Spleen (tissue), 7 donors: ENCODE measurements at regions not wholly inside any gene's neighbourhood (a gene's known extent, or its start where the extent isn't known, plus 50 kb on each side); places are given as distances from the start of the nearest gene placed in this dataset.

Experiments used
- POLR2A ChIP-seq, 3 donors: fragments of 450-650 bp; IDR thresholded peaks; one replicate each; pipeline ENCODE4 v1.5.1; 2017; ENCODE audit warnings: antibody characterized with exemption in 3 of 3, mild to moderate bottlenecking in 1 of 3
- POLR2AphosphoS5 ChIP-seq, 3 donors: sonication (generic); formaldehyde crosslinking; IDR thresholded peaks; one replicate each; pipeline ENCODE4 v1.5.1; 2017; ENCODE audit warnings: antibody characterized with exemption in 3 of 3
- TF ChIP-seq, protein P1 (sequence below), 11 experiments: fragments of 200-600 bp in 7 of 11; fragments of 450-650 bp in 4 of 11; sonication (generic) in 4 of 11; IDR thresholded peaks in 8 of 11; conservative IDR thresholded peaks in 3 of 11; 1 replicate in 7 of 11; 2 replicates in 4 of 11; pipeline versions ENCODE4 v1.4.0 to v1.8.0; 2016 to 2021; ENCODE audit warnings: antibody characterized with exemption in 11 of 11, inconsistent platforms in 4 of 11, mild to moderate bottlenecking in 1 of 11
- donor health status: DM: no; HTN: no; CAD: no; lungs with moderate emphysema.
- donor health status: DM: no; HTN: no; CAD: no.
- donor health status: DM: no; HTN: no; CAD: no.

GRCh38 chr6:148151896-148152643 lies 190.6 kb upstream of the SASH1 start:
- TF ChIP-seq, protein P1, sequence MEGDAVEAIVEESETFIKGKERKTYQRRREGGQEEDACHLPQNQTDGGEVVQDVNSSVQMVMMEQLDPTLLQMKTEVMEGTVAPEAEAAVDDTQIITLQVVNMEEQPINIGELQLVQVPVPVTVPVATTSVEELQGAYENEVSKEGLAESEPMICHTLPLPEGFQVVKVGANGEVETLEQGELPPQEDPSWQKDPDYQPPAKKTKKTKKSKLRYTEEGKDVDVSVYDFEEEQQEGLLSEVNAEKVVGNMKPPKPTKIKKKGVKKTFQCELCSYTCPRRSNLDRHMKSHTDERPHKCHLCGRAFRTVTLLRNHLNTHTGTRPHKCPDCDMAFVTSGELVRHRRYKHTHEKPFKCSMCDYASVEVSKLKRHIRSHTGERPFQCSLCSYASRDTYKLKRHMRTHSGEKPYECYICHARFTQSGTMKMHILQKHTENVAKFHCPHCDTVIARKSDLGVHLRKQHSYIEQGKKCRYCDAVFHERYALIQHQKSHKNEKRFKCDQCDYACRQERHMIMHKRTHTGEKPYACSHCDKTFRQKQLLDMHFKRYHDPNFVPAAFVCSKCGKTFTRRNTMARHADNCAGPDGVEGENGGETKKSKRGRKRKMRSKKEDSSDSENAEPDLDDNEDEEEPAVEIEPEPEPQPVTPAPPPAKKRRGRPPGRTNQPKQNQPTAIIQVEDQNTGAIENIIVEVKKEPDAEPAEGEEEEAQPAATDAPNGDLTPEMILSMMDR (IDR thresholded peaks at IDR 0.05 in 8 of 11, conservative IDR thresholded peaks at IDR 0.05 in 3 of 11): no peak
- TF ChIP-seq POLR2A (IDR thresholded peaks at IDR 0.05) (no peak), POLR2AphosphoS5 (IDR thresholded peaks at IDR 0.05) (no peak)
